Spleen (tissue), 7 donors: ENCODE measurements at regions not wholly inside any gene's neighbourhood (a gene's known extent, or its start where the extent isn't known, plus 50 kb on each side); places are given as distances from the start of the nearest gene placed in this dataset.

ENCODE experiments used
- CTCF ChIP-seq, 11 experiments: fragments of 200-600 bp in 7 of 11; fragments of 450-650 bp in 4 of 11; sonication (generic) in 4 of 11; IDR thresholded peaks in 8 of 11; conservative IDR thresholded peaks in 3 of 11; 1 replicate in 7 of 11; 2 replicates in 4 of 11; pipeline versions ENCODE4 v1.4.0 to v1.8.0; 2016 to 2021; ENCODE audit warnings: antibody characterized with exemption in 11 of 11, inconsistent platforms in 4 of 11, mild to moderate bottlenecking in 1 of 11
- POLR2A ChIP-seq, 3 donors: fragments of 450-650 bp; IDR thresholded peaks; one replicate each; pipeline ENCODE4 v1.5.1; 2017; ENCODE audit warnings: antibody characterized with exemption in 3 of 3, mild to moderate bottlenecking in 1 of 3
- POLR2AphosphoS5 ChIP-seq, 3 donors: sonication (generic); formaldehyde crosslinking; IDR thresholded peaks; one replicate each; pipeline ENCODE4 v1.5.1; 2017; ENCODE audit warnings: antibody characterized with exemption in 3 of 3
- donor health status: DM: no; HTN: no; CAD: no; lungs with moderate emphysema.
- donor health status: DM: no; HTN: no; CAD: no.
- donor health status: DM: no; HTN: no; CAD: no.

- TF ChIP-seq CTCF (IDR thresholded peaks at IDR 0.05 in 8 of 11, conservative IDR thresholded peaks at IDR 0.05 in 3 of 11) (no peak), POLR2AphosphoS5 (IDR thresholded peaks at IDR 0.05) (no peak), POLR2A (IDR thresholded peaks at IDR 0.05) (no peak)
Measured at GRCh38 chr1:113322439-113322838, 67.9 kb upstream of the MAGI3 start.
